ENCODE measurements at regions not wholly inside any gene's neighbourhood (a gene's known extent, or its start where the extent isn't known, plus 50 kb on each side); places are given as distances from the start of the nearest gene placed in this dataset.

GRCh38 chr7:15123901-15124300 is 221.3 kb upstream of the DGKB start:
- Mint-ChIP-seq H3K9me3 (no peaks in the 10 kb centered on the region), H3K27ac (no peak overlapping the region), H3K4me1 (no peaks in the 10 kb centered on the region), H3K4me3 (no peak overlapping the region), H3K27me3 (ENCODE audit: low read depth) (no peaks in the 10 kb centered on the region), H3K36me3 (ENCODE audit: low read depth) (no peaks in the 10 kb centered on the region)
- no peak for TF ChIP-seq CTCF (IDR thresholded peaks at IDR 0.05; ENCODE audit: unreplicated experiment in 3 of 3)

DNA sequence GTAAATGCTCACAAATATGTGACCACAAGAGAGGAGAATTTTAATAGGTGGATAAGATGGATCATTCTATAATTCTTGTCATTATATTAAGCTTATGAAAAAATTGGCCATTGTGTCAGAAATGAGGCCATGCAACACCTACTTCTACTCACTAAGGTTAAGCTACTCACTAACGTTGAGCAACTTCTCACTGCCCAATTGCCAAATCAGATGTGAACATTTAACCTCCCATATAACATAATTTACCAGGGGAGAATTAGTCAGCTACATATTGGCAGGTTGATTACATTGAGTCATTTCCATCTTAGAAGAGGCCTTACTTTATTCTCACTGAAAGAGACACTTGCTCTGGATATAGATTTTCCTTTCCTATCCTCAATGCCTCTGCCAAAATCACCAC is 211.2 kb upstream of the DGKB start:
- no peak for TF ChIP-seq CTCF (IDR thresholded peaks at IDR 0.05; ENCODE audit: unreplicated experiment in 3 of 3)

GRCh38 chr7:15105711-15106110 is 203.2 kb upstream of the DGKB start:
- Mint-ChIP-seq H3K27me3 (ENCODE audit: low read depth) (no peaks in the 10 kb centered on the region), H3K36me3 (ENCODE audit: low read depth) (no peaks in the 10 kb centered on the region), H3K4me3 (no peak overlapping the region), H3K27ac (no peak overlapping the region), H3K4me1 (peaks cover 6% of the 10 kb centered on the region), H3K9me3 (no peaks in the 10 kb centered on the region)
- no peak for TF ChIP-seq CTCF (IDR thresholded peaks at IDR 0.05; ENCODE audit: unreplicated experiment in 3 of 3)

More for the DNA sequence above, 211.2 kb upstream of the DGKB start:
- Mint-ChIP-seq H3K36me3 (ENCODE audit: low read depth) (no peaks in the 10 kb centered on the region), H3K4me3 (no peak overlapping the region), H3K4me1 (no peaks in the 10 kb centered on the region), H3K27ac (no peak overlapping the region), H3K27me3 (ENCODE audit: low read depth) (no peaks in the 10 kb centered on the region), H3K9me3 (no peaks in the 10 kb centered on the region)

DNA sequence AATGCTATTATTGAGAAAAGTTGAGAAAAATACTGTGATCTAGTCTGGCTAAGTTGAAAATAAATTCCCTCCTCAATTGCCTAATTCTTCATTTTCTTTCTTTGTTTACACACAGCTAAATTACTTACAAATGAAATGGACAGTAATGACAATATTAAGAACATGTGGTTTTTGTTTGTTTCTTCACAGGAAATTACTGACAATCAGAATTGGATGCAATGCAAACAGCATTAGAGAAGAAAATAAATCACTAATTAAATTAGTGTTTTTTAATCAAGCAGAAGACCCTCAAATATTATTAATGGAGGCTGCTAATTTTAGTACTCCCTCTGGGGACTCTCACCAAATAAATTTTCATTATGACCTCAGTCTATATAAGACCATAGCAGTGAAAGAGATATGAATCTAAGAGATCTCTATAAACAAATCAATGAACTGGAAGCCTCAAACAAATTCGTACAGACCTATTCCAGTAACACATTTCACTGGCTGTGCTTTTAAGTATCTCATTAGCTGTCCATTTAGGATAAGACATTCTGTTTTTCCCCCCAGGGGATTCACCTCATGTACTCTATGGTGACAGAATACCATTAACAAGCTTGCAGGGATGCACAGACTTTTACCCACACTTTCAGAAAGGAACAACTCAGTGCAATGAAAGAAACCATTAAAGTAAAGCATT is 202.0 kb upstream of the DGKB start:
- peaks cover 6% of the 10 kb centered on the region for H3K4me1 Mint-ChIP-seq

GRCh38 chr7:15099074-15099473 is 196.5 kb upstream of the DGKB start:
- no peak overlapping the region for H3K27ac Mint-ChIP-seq
- H3K36me3 Mint-ChIP-seq (ENCODE audit: low read depth) = no peaks in the 10 kb centered on the region
- H3K4me3 Mint-ChIP-seq = no peak overlapping the region
- H3K9me3 Mint-ChIP-seq = no peaks in the 10 kb centered on the region
- no peaks in the 10 kb centered on the region for H3K27me3 Mint-ChIP-seq (ENCODE audit: low read depth)
- H3K4me1 Mint-ChIP-seq = peaks cover under 1% of the 10 kb centered on the region
- TF ChIP-seq CTCF (IDR thresholded peaks at IDR 0.05; ENCODE audit: unreplicated experiment in 3 of 3) = no peak

More for the DNA sequence above, 202.0 kb upstream of the DGKB start:
- H3K27ac Mint-ChIP-seq = peak overlapping the region in 2 of 3 experiments; percentile 23 to 25
- H3K36me3 Mint-ChIP-seq (ENCODE audit: low read depth) = no peaks in the 10 kb centered on the region
- no peak for TF ChIP-seq CTCF (IDR thresholded peaks at IDR 0.05; ENCODE audit: unreplicated experiment in 3 of 3)
- H3K27me3 Mint-ChIP-seq (ENCODE audit: low read depth) = no peaks in the 10 kb centered on the region
- no peaks in the 10 kb centered on the region for H3K9me3 Mint-ChIP-seq
- H3K4me3 Mint-ChIP-seq = no peak overlapping the region

DNA sequence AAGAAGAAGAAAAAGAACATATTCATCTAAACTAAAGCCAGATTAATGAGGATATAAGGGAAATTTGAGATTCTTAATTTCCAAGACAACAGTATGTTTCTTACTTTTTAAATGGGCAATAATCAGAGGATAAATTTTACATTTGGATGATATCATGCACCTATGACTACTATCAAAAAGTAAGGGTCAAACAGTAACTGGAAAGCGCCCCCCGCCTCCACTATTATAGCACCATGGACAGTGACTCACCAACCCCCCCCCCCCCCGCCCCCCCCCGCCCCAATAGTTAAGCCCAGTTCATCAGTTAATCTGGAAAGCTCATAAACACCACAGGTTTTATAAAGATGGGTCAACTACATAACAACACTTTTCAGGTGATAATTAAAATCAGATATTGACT is 194.3 kb upstream of the DGKB start:
- Mint-ChIP-seq H3K4me1 (no peaks in the 10 kb centered on the region), H3K27me3 (ENCODE audit: low read depth) (no peaks in the 10 kb centered on the region), H3K27ac (no peak overlapping the region), H3K4me3 (no peak overlapping the region), H3K36me3 (ENCODE audit: low read depth) (no peaks in the 10 kb centered on the region), H3K9me3 (no peaks in the 10 kb centered on the region)
- no peak for TF ChIP-seq CTCF (IDR thresholded peaks at IDR 0.05; ENCODE audit: unreplicated experiment in 3 of 3)
